K562 (cell line): ENCODE measurements at regions not wholly inside any gene's neighbourhood (a gene's known extent, or its start where the extent isn't known, plus 50 kb on each side); places are given as distances from the start of the nearest gene placed in this dataset.

ENCODE experiments used
- ATF2 ChIP-seq: sonication (generic); formaldehyde crosslinking; IDR thresholded peaks from 2 replicates; pipeline ENCODE4 v1.8.1; 2022; ENCODE audit warnings: missing genetic modification reagents
- ESRRA ChIP-seq: fragments of 450-650 bp; IDR thresholded peaks from 2 replicates; pipeline ENCODE4 v1.6.1; 2014; ENCODE audit warnings: low read depth, mild to moderate bottlenecking, moderate library complexity, borderline replicate concordance
- MED1 ChIP-seq: sonication (generic); formaldehyde crosslinking; IDR thresholded peaks from 2 replicates; pipeline ENCODE4 v1.8.1; 2023; ENCODE audit warnings: missing genetic modification reagents, borderline replicate concordance
- RBBP5 ChIP-seq: fragments of 200-600 bp; sonication (generic); IDR thresholded peaks from 2 replicates; pipeline ENCODE4 v1.6.1; 2012; ENCODE audit warnings: borderline replicate concordance, mild to moderate bottlenecking, low read length, control low read depth, inconsistent platforms; ENCODE audit not compliant: insufficient read depth, poor library complexity, severe bottlenecking
- SAFB2 ChIP-seq: fragments of 200-400 bp; formaldehyde crosslinking; IDR thresholded peaks from 2 replicates; pipeline ENCODE4 v1.6.1; 2018; ENCODE audit warnings: borderline replicate concordance, low read length, low read depth, moderate library complexity; ENCODE audit not compliant: severe bottlenecking
- THRA ChIP-seq: fragments of 450-650 bp; IDR thresholded peaks from 2 replicates; pipeline ENCODE4 v1.6.1; 2017; ENCODE audit warnings: mild to moderate bottlenecking, moderate library complexity
- USF2 ChIP-seq: sonication (generic); formaldehyde crosslinking; IDR thresholded peaks from 2 replicates; pipeline ENCODE4 v1.5.0; 2020; ENCODE audit warnings: missing genetic modification reagents
- ZNF140 ChIP-seq: fragments of 250-450 bp; sonication (Bioruptor Pico); IDR thresholded peaks from 2 replicates; pipeline ENCODE4 v1.8.0; 2021; ENCODE audit warnings: moderate library complexity, mild to moderate bottlenecking, inconsistent platforms
- ZNF239 ChIP-seq: fragments of 250-450 bp; sonication (Bioruptor Pico); IDR thresholded peaks from 2 replicates; pipeline ENCODE4 v1.4.0; 2020; ENCODE audit warnings: mild to moderate bottlenecking

- TF ChIP-seq MED1 = no peak
- no peak for TF ChIP-seq RBBP5
- TF ChIP-seq ZNF140 (CRISPR knock-in tag) = no peak
- TF ChIP-seq THRA = no peak
- TF ChIP-seq SAFB2 = no peak
- TF ChIP-seq ESRRA = no peak
- TF ChIP-seq USF2 = no peak
- TF ChIP-seq ATF2 (CRISPR knock-in tag) = no peak
- TF ChIP-seq ZNF239 (CRISPR knock-in tag) = no peak
Measured at GRCh38 chr5:89946508-89946907, 463.0 kb downstream of the CETN3 start.
